GM21515 (cell line): ENCODE measurements at regions not wholly inside any gene's neighbourhood (a gene's known extent, or its start where the extent isn't known, plus 50 kb on each side); places are given as distances from the start of the nearest gene placed in this dataset.

Experiments
- ATAC-seq: cut with Tn5 transposase; IDR thresholded peaks from one replicate; pipeline ENCODE4 v1.9.1; 2021; ENCODE audit not compliant: unreplicated experiment

- ATAC-seq = no peak
Observed at GRCh38 chr4:13250263-13250662, 233.9 kb downstream of the RAB28 start.

GRCh38 chr4:13248621-13249298 is 235.4 kb downstream of the RAB28 start:
- no peak for ATAC-seq

DNA sequence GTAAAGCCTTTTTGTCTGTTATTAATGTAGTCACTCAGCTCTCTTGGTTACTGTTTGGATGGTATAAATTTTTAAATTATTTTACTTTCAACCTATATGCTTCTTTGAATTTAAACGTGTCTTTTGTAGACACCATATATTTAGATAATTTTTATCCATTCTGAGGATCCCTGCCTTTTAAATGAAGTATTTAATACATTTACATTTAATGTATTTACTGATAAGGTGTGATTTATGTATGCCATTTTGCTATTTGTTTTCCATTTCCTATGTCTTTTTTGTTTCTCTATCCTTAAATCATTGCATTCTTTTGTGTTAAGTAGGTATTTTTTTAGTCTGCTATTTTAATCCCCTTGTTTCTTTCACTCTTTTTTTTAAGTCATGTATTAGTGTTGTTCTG is 238.0 kb downstream of the RAB28 start:
- no peak for ATAC-seq

GRCh38 chr4:13244444-13244843 is 239.7 kb downstream of the RAB28 start:
- ATAC-seq = no peak

- no peak for ATAC-seq
Observed at GRCh38 chr4:13243152-13243551, 241.0 kb downstream of the RAB28 start.

DNA sequence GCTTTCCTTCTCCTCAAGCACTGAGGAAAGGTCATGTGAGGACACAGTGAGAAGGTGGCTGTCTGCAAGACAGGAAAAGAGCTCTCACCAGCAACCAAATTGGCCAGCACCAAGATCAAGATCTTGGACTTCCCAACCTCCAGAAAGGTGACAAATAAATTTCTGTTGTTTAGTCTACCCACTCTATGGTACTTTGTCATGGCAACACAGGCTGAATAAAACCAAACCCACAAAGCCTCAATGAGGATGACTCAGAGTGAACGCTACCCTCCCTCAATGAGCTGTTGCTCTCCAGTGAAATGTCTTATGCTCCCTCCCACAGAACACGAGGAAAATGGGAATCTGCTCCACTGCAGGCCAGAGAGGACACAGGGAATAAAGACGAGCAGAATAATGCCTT is 244.1 kb downstream of the RAB28 start:
- no peak for ATAC-seq

- ATAC-seq = no peak
Observed at GRCh38 chr4:13238936-13239335, 245.2 kb downstream of the RAB28 start.

DNA sequence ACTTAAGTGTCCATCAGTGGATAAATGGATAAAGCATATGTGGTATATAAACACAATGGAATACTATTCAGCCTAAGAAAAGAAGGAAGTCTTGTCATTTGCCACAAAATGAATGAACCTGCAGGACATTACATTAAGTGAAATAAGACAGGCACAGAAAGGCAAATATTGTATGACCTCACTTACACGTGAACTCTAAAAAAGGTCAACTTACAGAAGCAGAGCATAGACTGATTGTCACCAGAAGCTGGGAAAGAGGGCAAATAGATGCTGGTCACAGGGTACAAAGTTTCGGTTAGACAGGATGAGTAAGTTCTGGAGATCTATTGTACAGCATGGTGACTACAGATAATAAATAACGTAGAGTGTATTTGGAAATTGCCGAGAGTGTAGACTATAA is 247.7 kb downstream of the RAB28 start:
- no peak for ATAC-seq

DNA sequence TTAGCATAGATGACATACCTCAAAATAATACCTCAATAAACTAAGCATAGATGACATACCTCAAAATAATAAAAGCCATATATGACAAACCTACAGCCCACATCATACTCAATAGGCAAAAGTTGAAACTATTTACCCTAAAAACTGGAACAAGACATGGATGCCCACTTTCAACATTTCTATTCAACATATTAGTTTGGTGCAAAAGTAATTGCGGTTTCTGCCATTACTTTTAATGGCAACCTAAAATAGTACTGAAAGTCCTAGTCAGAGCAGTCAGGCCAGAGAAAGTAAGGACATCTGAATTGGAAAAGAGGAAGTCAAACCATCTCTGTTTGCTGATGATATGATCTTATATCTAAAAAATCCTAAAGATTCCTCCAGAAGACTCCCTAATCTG is 250.4 kb downstream of the RAB28 start:
- no peak for ATAC-seq

DNA sequence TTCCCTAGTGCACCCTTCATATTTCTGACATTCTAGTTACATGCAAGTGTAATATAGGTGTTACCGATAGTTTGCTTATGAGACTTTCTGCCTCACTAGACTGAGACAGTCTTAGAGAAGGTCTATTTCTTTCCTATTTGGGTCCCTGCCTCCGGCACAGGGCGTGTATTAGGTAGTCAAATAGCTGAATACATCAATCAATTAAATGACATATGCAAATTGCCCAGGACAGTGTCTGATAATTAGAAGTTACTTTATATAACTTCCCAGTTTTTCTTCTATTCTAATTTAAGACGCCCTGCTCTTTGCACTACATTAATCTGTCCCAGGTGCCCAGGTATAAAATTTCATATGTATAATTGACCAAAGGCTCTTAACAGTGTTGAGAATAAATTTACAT is 264.2 kb downstream of the RAB28 start:
- no peak for ATAC-seq

- ATAC-seq = no peak
Observed at GRCh38 chr4:13218326-13218958, 265.7 kb downstream of the RAB28 start.

DNA sequence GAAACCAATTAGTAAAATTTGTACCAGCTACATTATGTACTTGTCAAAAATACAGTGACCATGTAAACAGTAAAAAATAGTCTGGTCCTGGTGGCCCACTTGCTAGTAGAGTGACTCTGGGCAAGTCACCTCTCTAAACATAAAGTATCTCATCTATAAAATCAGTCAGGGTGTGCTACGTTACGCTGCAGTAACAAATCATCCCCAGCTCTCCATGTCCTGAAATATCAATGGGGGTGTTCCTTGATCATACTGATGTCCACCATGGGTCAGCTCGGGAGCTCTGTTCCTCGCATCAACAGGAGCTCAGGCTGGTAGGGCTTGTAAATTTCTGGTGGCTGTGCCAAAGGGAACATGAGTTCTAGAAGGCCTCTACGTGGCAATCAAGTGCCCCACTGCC is 268.6 kb downstream of the RAB28 start:
- no peak for ATAC-seq

DNA sequence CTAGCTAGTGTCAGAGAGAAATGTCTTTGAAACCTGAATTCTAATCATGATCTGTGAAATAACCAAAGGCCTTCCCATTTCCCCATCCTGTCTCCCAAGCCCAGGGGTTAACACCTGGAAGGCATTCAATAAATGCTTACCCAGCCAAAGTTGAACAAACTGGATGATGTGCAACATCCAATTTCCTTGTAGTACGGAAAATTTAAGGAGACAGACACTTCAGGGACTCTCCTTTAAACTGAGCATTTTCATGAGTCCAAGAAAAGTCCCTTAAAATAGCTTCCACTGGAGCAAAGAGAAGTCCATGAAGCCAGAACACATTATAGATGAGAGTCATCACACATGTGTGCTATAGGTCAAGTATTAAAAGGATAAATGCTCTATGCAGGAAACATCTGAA is 271.2 kb downstream of the RAB28 start:
- no peak for ATAC-seq

- no peak for ATAC-seq
Observed at GRCh38 chr4:13209600-13209999, 274.5 kb downstream of the RAB28 start.

- no peak for ATAC-seq
Observed at GRCh38 chr4:13208558-13209193, 275.5 kb downstream of the RAB28 start.

GRCh38 chr4:13207226-13207625 is 276.9 kb downstream of the RAB28 start:
- ATAC-seq = no peak

DNA sequence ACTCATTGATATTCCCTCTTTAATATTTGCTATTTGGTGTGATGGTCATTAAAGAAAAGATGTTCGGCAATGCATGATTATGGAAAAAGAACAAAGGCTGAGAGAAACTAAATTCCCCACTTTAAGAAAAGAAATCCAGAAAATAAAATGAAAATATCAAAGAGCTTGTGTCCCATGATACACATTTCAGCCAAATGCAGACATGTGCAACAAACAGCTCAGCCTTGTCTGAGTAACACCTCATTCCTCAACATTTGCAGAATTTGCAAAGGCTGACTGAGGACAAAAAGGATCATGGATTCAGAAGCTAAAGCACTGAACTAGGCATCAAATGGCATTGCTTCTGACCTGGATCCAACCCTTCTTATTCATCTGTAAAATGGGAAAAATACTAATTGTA is 281.0 kb downstream of the RAB28 start:
- no peak for ATAC-seq

- ATAC-seq = no peak
Observed at GRCh38 chr4:13202701-13203100, 281.4 kb downstream of the RAB28 start.

GRCh38 chr4:13201241-13201640 is 282.9 kb downstream of the RAB28 start:
- ATAC-seq = no peak

GRCh38 chr4:13196721-13197120 is 287.4 kb downstream of the RAB28 start:
- ATAC-seq = no peak

DNA sequence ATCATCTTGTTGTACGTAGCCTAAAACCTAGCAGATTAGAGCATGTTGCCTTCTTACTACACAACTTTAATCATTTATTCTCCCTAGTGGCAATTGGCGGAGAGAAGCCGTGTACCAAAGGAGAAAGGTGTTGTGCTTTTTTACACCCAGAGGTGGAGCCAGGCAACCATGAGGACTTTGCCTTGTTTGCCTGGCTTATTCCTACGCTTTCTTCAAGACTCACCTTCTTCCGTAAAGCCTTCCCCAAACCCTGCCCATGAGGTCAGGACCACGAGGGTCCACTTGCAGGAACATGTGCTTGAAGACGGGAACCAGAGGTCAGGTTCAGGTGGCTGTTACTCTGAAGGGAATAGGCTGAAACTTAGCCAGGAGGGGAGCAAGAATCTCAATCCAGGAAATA is 290.5 kb downstream of the RAB28 start:
- ATAC-seq = no peak

GRCh38 chr4:13190093-13190721 is 293.9 kb downstream of the RAB28 start:
- ATAC-seq = no peak
